HT-29 (cell line): ENCODE measurements at regions not wholly inside any gene's neighbourhood (a gene's known extent, or its start where the extent isn't known, plus 50 kb on each side); places are given as distances from the start of the nearest gene placed in this dataset.

Source experiments
- DNase-seq: peaks from one replicate; pipeline ENCODE4 v3.0.0-alpha.2; 2015; ENCODE audit warnings: low spot score

DNA sequence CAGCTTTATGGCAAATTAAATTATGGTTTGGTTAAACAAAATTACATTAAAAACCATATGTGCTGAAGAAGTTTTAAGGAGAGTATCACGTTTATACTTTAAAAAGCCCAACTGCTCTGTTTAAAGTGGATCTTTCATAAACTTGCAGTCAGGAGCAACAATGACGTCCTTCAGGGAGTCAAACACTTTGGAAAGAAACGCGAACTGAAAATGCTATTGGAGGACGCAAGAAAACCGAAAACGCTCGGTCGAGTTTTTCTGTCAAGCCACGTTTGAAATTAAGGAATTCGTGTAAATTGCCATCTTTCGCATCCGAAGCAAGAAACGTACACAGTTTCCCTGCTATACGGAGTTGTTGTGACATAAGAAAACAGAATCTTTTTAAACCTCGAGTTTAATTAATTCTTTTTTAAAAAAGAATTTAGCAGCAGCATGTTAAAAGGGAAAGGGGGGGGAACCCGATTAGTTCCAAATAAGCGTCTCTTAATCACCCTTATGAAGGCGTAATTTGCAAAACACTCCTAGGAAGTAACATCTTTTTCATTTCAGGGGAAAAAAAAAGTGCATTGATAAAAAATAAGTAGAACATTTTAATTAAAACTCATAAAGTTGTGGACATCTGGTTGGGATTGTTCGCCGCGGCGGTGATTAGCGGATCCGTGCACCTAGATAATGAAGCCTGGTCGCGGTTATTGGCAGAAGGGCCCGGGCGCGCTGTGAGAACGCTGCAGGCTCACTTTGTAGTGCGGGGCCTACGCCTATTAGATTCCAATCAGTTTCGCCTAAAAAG lies 295.4 kb downstream of the TFAP2C start:
- DNase-seq: no peak

DNA sequence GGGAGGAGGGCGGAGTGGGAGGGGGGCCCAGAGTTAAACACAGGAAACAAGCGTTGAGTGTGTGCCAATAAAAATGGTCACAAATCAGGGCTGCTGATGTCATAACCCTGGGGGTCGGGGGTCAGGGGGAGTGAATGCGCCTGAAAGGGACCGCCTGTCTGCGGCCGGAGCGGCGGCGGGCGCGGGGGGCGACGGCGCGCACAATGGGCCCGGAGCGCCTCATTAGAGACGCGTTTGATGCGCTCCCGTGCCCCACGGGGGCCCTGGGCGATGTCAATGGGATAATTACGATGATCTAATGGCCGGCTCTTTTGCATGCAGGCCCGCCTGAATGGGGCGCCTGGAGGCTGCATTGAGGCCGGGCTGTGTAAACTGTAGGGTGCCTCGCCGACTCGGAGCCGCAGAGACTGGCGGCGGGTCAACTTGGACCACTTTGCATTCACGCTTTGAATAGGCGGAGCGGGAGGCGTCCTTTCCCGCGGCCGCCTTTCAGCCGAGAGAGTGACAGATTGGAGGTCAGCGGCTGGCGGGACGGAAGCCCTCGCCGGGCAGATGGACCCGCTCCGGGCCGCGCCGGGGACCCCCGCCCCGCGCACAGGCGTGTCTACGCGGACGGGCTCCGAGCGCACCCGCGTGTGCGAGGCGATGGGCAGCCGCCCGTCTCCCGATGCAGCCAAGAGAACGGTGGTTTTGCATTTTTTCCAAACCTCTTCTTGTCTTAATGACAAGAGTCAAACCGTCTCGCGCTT lies 296.1 kb downstream of the TFAP2C start:
- DNase-seq: no peak

DNA sequence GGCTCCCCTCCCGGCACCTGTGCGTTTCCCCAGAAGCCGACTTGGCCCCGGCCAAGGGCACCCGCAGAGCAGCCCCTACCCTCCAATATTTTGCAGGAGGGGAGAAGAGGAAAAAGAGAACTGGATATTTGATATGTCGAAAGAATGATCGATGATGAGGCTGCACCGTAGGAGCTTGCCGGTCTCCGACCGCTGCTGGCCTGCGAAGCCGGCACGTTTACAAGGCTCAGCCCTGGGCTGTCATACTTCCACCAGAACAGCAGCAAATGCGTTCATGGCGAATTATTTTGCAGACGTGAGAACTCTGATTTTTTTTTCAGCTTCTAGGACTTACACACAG lies 296.7 kb downstream of the TFAP2C start:
- DNase-seq: no peak

DNA sequence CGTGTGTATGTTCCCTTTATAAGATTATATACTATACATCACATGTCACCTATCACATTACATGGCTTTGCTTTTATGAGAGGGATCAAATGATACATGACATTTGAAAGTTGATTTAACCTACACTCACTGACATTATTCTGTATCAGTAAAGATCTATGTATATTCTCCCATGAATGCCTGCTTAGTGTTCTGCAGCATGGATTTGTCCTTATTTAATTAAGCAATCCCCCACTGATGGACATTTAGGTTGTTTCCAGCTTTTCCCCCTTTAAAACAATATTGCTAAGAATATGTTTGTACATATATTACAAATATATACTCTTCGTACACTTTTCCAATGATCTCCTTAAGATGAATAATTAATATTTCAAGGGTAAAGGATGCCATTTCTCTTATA lies 297.4 kb downstream of the TFAP2C start:
- no peak for DNase-seq

DNA sequence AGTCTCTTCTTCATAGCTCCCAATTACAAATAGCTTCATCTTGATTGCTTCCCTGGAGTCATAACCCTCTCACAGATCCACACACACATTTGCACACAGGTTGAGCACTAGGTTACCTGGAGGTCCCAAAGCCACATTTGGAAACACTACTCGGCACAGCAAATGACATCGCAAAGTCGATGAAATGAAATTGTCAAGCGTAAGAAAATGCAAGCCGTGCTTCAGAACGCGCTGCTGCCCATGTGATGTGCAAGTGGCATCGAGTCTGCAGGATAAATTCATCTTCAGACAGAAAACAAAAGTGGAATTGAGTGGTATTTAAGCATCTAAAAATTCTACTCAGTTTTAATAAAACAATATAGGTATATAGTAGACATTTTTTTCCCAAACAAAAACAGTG lies 298.0 kb downstream of the TFAP2C start:
- no peak for DNase-seq

- no peak for DNase-seq
Observed at GRCh38 chr20:56928007-56928406, 298.9 kb downstream of the TFAP2C start.

DNA sequence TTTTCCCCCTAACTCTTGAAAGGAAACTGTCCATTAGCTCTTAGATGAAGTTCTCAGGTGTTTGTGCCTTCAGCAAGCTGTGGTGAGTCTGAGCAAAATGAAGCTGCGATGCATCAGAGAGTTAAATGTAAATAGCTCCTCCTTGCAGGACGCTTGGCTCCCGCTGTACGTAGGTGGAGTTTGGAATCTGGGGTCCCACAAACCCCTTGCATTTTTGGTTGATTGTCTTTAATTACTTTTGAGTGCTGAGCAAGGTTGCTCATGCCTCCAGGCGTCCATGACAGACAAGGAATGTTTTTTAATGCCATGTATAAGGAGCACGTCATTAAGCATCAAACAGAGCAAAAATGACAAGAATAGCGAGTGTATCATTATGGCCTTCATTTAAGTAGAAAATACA lies 300.5 kb downstream of the TFAP2C start:
- no peak for DNase-seq

DNA sequence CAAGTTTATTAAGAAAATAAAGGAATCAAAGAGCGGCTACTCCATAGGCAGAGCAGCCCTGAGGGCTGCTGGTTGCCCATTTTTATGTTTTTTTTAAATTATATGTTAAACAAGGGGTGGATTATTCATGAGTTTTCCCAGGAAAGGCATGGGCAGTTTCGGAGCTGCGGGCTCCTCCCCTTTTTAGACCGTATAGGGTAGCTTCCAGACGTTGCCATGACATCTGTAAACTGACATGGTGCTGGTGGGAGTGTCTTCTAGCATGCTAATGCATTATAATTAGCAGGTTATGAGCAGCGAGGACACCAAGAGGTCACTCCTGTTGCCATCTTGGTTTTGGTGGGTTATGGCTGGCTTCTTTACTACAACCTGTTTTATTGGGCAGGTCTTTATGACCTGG lies 301.8 kb downstream of the TFAP2C start:
- no peak for DNase-seq

DNA sequence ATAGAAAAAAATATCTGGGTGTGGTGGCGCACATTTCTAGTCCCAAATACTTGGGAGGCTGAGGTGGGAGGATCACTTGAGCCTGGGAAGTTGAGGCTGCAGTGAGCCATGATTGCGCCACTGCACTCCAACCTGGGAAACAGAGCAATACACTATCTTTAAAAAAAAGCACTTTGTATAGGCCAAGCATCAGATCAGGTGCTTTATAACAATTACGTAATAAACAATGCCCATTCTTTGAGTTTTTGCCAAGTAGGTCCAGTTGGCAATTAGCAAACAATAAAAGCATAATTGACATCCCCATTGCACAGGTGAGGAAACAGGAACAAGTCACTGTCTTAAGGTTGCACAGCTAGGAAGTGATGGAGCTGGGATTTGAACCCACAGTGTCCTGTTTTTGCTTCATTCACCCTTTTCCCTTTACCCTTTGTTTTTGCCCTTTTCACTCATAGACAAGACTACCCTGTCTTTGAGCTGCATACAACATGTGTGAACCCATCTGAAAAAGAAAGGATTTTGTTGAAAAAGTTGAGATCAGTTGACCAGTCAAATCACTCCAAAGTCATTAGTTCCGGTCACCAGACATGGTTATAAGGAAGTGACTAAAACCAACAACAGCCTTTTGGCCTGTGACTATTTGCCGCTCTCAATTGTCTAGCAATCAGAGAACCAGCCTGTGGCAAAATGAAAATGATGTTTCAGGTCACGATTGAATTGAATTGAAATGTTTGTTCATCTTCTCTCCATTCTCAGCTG lies 303.6 kb downstream of the TFAP2C start:
- DNase-seq: no peak

DNA sequence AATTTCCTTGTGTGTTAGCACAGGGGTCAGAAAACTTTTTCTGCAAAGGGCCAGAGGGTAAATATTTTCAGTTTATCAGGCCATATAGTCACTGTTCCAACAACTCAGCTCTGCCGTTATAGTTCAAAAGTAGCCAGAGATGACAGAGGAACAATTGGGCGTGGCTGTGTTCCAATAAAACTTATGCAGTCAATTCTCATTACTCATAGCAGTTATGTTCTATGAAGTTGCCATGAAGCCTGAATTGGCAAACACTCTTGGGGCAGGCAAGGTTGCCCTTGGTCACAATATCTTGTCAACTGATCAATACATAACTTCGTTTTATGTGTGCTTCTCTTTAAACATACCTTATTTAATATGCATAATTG lies 304.2 kb downstream of the TFAP2C start:
- no peak for DNase-seq

- DNase-seq: no peak
Observed at GRCh38 chr20:56934888-56935287, 305.8 kb downstream of the TFAP2C start.

- DNase-seq: no peak
Observed at GRCh38 chr20:56940466-56940865, 311.4 kb downstream of the TFAP2C start.

DNA sequence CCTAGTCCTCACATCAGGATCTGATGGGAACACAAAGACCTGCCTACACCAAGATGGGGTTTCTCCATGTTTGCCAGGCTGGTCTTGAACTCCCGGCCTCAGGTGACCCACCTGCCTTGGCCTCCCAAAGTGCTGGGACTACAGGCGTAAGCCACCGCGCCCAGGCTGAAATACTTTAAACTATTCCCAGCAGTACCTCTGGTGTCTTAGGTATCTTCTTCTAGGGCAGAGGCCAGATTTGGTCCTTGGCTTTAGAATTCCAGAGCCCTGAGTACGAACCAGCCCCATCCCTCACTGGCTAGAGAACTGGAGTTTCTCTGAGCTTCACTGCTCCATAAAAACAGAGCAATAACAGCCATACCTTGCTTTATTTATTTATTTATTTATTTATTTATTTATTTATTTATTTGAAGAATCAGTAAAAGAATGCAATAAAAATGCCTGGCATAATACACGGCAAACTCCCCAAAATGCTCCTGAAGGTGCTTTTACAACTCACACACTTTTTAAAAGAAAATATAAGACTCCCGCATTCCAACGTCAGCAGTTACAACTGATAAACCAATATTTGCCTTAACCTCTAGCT lies 312.1 kb downstream of the TFAP2C start:
- DNase-seq: no peak

DNA sequence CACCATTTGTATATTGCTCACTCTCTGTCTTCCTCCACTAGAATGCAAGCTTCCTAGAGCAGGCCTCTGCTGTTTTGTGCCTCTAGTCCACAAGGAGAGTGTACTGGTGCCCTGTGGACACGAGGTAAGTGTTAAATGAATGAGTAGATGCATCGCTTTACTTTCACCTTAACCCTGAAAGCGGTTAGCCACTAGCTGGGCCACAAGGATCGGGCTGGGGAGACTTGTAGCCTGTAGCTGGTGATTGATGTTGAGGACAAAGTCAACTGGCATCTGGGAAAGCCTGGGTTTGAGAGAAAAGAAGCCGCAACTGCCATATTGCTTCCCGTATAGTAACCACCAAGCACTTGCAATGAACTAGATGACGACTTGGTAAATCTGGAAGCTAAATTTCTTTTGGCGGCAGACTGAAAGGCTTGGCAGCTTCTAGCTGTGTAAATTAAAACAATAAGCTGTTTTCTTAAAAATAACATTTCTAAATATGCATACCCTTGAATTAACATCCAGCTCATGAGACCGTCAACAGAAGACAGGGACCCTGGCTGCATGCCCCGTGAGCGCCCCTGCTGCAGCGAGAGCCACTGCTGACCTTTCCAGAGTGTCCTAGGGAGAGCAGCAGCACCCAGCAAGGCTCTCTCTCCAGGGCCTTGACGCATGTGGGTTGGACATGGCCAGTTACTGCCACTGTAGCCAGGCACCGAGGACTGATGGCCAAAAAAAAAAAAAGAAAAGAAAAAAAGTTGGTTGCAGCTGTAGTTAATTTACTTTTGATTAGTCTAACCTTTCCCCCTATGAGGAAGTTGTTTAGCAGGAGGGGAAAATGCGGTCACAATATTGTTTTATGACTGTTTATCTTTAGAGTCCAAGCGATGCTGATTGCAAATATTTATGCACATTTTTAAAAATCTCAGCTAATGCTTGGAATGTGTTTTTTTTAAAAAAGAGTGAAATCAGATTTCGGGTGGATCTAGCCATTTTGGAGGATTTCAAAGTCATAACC lies 315.1 kb downstream of the TFAP2C start:
- DNase-seq: no peak

- DNase-seq: no peak
Observed at GRCh38 chr20:56945057-56945456, 316.0 kb downstream of the TFAP2C start.

DNA sequence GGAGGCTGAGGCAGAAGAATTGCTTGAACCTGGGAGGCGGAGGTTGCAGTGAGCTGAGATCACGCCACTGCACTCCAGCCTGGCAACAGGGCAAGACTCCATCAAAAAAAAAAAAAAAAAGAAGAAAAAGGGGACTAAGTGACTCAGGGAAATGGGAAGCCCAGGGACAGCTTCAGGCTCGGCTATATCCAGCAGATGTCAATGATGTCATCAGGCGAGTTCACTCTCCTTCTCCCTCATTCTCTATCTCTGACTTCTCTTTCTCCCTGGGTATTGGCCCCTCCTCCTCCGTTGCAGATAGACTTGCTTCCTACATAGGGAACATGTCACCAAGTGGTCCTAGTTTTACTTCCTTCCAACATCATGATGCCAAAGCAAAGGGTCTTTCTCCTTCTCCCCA lies 316.8 kb downstream of the TFAP2C start:
- no peak for DNase-seq

- DNase-seq: peak; percentile 7
Observed at GRCh38 chr20:56949318-56949717, 317.1 kb downstream of the BMP7 start.

DNA sequence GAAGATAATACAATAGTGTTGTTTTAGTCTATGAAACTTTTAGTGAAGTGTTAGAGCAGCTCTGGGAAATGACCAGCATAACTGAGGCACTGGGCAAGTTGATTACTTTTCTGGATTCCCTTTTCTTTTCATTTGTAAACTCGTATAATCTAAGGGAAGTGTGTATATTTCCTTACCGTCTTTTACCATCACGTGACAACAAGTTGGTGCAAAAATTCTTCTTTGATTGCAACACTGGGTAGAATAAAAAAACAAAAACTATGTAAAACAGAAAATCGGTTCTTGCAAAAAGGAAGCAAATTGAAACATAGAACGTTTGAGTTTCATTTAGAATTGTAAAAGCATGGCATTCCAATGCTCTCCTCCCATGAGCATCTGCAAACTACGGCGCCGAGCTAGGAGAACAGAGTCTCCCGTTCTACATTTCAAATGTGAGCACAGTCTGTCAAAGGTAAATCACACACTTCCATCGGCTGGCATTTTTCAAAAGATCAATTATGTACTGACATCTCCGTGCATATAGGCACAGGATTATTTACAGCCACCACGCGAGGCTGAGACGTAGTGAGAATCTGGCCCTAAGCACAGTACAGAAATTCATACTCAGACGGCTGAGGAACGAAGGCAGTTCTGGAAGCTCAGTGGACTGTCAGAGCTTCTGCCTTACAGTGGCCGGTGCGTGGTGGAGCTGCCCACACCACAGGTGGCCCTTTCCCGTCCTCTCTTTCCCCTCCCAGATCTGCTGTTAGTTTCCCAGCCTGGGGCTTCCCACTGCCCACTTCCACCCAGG lies 314.0 kb downstream of the BMP7 start:
- no peak for DNase-seq

GRCh38 chr20:56953048-56953586 lies 313.3 kb downstream of the BMP7 start:
- no peak for DNase-seq

DNA sequence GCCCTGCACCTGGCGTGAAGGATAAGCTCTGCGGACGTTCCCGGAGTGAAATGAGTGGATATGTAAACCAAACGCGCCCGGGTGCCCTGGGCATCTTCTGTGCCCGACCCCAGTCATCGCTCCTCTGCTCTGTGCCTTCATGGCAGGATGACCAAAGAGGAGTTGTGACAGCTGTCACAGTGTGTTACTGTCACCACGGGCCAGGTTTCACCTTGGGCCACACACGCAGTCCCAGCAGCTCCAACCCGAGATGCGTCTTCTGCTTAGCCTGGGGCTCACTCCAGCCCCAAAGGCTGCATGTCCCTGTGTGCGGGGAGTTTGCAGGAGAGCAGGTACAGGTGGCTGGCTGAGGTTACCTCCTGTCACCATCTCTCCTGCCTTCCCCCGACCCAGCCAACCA lies 311.6 kb downstream of the BMP7 start:
- no peak for DNase-seq
